GM12891 (cell line): ENCODE measurements at regions not wholly inside any gene's neighbourhood (a gene's known extent, or its start where the extent isn't known, plus 50 kb on each side); places are given as distances from the start of the nearest gene placed in this dataset.

Experiments used
- DNase-seq: peaks from one replicate; pipeline ENCODE4 v3.0.0; 2011; ENCODE audit warnings: low spot score; ENCODE audit not compliant: insufficient read length
- FAIRE-seq: peaks from 2 replicates; lab custom pipeline; 2011; peaks lifted over from hg19 to GRCh38; lab: Jason Lieb, UNC
- PAX5 ChIP-seq: IDR thresholded peaks from 2 replicates; pipeline ENCODE4 v1.6.1; 2011; ENCODE audit warnings: low read length, moderate library complexity, mild to moderate bottlenecking; ENCODE audit not compliant: insufficient read depth, severe bottlenecking
- POLR2A ChIP-seq: IDR thresholded peaks from 2 replicates; pipeline ENCODE4 v1.6.1; 2011; ENCODE audit warnings: low read depth, low read length, control low read depth
- POLR2AphosphoS5 ChIP-seq: IDR thresholded peaks from 2 replicates; pipeline ENCODE4 v1.6.1; 2011; ENCODE audit warnings: low read depth, low read length, control low read depth
- POU2F2 ChIP-seq: IDR thresholded peaks from 2 replicates; pipeline ENCODE4 v1.6.1; 2011; ENCODE audit warnings: low read depth, mild to moderate bottlenecking, control low read depth, low read length, moderate library complexity
- SPI1 ChIP-seq: IDR thresholded peaks from 2 replicates; pipeline ENCODE4 v1.6.1; 2011; ENCODE audit warnings: low read depth, low read length, control low read depth
- TAF1 ChIP-seq: IDR thresholded peaks from 2 replicates; pipeline ENCODE4 v1.6.1; 2011; ENCODE audit warnings: low read depth, low read length, control low read depth

DNA sequence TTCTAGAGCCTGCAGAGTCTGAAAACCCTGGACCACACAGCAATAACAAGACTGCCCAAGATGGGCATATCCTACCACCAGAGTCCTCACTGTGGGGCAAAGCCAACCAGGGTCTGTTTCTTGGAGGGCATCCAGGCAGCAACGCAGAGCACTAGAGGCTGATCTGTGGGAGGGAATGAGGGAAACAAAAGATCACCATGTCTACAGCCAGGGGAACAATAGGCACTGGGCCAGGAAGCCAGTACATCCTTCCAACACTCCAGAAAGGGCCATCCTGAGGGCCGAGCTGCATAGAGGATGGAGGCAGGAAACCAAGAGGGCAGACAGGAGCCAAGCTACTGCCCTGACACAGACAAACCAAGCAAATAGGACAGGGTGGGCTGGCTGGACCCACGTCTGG, 416.1 kb upstream of the IRX4 start:
- no peak for TF ChIP-seq SPI1
- no peak for TF ChIP-seq PAX5
- no peak for TF ChIP-seq POU2F2
- no peak for TF ChIP-seq POLR2AphosphoS5
- TF ChIP-seq POLR2A = no peak
- no peak for TF ChIP-seq TAF1
- DNase-seq (no peak), FAIRE-seq (no peak)

DNA sequence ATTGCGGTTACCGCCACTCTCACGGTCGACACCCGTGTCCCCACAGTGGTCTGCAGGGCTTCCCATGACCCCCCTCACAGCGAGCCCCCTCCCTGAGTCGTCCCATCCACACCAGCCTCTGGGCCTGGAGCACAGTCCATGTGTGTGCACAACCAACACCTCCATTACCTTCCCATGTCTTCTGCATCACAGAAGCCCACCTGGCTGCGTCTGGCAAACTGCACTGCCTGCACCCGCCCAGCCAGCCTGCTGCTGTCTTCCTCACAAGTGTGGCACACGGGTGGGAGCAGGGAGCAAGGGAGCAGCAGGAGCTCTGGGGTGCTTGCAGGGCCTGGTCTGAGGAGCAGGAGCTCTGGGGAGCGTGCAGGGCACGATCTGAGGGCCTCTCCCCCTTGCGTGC, 415.3 kb upstream of the IRX4 start:
- TF ChIP-seq POLR2A (no peak), TAF1 (no peak), SPI1 (no peak), POU2F2 (no peak), POLR2AphosphoS5 (no peak), PAX5 (no peak)
- DNase-seq (no peak), FAIRE-seq (no peak)

DNA sequence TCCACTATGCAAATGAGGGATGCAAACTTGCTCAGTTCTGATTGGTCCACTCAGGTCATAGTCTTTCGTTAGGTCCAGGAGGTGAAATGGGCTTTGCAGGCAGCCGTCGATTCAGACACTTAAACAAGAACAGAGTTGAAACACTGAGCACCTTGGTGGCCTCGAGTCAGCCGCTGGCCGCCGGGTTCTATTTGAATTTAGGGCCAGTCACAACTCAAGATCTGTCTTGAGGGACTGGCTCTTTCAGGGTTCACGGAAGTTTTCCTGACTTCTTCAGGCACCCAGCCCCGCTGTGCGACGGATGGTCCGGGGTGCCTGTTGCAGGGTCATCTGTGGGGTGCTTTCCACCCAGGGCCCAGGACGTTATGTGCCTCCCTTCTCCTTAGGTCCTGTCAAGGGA, 412.8 kb upstream of the IRX4 start:
- DNase-seq (no peak), FAIRE-seq (no peak)
- no peak for TF ChIP-seq SPI1
- TF ChIP-seq POU2F2 = no peak
- TF ChIP-seq POLR2AphosphoS5 = no peak
- no peak for TF ChIP-seq TAF1
- no peak for TF ChIP-seq POLR2A
- no peak for TF ChIP-seq PAX5

DNA sequence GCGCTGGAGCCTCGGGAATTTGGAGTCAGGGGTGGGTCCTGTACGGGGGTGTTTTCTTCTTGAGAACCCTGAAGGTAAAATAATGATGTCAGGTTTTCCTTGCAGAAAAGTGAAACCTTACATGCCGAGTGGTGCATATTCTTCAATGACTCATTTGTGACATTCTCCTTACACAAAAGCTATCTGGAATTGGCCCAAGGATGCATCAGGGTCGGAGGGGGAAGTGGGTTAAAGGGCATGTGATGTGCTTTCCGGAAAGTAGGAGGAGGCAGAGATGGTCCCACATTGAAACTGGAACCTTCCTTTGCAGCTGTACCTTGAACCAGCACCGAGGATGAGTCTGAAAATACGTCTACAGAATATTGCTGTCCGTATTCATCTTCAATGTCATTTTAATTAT, 411.2 kb upstream of the IRX4 start:
- FAIRE-seq = no peak
- DNase-seq = no peak
- no peak for TF ChIP-seq PAX5
- TF ChIP-seq POLR2A = no peak

DNA sequence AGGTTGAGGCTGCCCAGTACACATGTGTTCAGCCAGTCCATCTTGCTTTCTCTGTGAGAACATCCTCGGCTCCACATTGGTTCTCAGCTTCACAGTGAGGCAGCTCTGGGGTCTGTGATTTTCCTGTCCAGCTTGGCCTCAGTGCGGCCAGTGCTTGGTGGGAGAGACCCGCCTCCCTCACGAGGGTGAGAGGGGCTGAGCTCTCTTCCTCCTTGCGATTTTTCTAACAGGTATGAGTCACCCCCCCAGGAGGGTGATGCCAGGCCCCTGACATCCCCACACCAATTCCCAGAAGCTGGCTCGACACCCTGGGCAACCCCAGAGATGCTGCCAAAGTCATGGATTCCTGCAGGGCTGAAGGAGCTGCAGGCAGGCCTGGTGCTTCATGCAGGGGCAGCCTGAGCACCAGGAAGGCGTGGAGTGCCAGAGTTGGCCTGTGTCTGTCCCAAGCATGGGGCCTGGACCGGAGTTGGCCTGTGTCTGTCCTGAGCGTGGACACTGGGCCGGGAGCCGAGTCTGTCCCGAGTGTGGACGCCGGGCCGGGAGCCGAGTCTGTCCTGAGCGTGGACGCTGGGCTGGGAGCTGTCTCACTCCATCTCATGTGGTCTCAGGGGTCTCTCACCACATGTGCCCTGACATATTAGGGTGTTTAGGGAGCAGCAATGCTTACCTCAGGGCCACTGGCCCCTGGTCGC, 408.6 kb upstream of the IRX4 start:
- no peak for DNase-seq
- TF ChIP-seq SPI1 (no peak), TAF1 (no peak), POLR2AphosphoS5 (no peak), POLR2A (no peak), POU2F2 (no peak), PAX5 (no peak)
- FAIRE-seq = no peak

DNA sequence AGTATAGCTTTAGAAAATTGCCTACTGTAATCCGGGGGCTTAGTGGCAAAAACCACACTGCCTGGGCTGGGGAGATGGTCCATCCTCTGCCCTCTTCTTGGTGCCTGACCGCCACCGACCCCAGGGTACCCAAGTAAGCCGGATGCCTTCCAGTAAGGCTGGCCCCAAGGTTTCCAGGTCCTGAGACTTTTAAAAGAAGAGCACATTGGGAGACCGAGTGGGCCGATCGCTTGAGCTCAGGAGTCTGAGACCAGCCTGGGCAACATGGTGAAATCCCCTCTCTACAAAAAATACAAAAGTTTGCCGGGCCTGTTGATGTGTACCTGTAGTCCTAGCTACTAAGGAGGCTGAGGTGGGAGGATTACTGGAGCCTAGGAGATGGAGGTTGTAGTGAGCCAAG, 406.7 kb upstream of the IRX4 start:
- no peak for TF ChIP-seq POLR2AphosphoS5
- TF ChIP-seq POLR2A = no peak
- TF ChIP-seq POU2F2 = no peak
- TF ChIP-seq TAF1 = no peak
- TF ChIP-seq PAX5 = no peak
- no peak for TF ChIP-seq SPI1
- no peak for FAIRE-seq
- no peak for DNase-seq

DNA sequence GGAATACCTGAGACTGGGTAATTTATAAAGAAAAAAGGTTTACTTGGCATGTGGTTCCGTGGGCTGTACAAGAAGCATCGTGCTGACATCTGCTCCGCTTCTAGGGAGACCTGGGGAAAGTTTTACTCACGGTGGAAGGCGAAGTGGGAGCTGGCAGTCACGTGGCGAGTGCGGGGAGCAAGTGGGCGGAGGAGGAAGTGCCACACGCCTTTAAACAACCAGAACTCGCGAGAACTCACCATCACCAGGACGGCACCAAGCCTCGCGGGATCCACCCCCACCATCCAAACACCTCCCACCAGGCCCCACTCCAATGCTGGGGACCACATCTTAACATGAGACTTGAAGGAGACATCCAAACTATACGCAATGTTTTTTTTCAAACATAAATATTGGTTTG, 406.2 kb upstream of the IRX4 start:
- no peak for TF ChIP-seq PAX5
- TF ChIP-seq POLR2A = no peak
- no peak for TF ChIP-seq POU2F2
- no peak for DNase-seq
- FAIRE-seq = no peak

DNA sequence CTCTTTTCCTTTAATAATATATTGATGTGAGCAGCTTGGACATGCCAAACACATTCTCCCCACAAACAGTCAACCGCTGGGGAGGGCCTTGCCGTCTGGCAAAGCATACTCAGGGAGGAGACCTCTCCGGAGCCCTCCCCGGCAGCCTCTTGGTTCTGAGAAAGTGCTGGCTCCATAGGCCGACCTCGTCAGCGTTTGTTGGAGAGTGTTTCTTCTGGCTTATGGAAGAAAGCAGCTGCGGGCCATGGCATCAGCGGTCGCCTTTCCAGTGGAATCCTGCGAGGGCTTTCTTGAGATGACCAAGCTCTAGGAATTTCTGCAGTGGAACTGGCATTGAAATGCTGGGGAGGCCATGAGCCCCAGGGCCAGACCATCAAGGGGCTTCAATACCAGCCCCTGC, 405.7 kb upstream of the IRX4 start:
- FAIRE-seq (no peak), DNase-seq (no peak)
- TF ChIP-seq POLR2AphosphoS5 (no peak), POU2F2 (no peak), SPI1 (no peak), TAF1 (no peak), POLR2A (no peak), PAX5 (no peak)

DNA sequence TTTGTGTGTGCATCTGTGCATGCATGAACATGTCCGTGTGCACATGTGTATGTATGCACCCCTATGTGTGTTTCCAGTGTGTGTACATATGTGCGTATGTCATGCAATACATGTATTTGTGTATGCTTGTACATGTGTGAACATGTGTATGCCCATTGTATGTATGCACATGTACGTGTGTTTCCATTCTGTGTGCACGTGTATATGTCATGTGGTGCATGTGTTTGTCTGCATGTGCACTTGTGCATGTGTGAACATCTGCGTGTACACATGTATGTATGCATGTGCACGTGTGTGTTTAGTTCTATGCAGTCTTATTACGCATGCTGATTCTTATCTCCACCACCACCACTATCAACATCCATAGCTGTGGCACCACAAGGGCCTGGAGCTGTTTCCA, 403.5 kb upstream of the IRX4 start:
- DNase-seq = no peak
- no peak for FAIRE-seq
- no peak for TF ChIP-seq PAX5
- no peak for TF ChIP-seq TAF1
- TF ChIP-seq POU2F2 = no peak
- TF ChIP-seq POLR2AphosphoS5 = no peak
- TF ChIP-seq SPI1 = no peak
- TF ChIP-seq POLR2A = no peak

DNA sequence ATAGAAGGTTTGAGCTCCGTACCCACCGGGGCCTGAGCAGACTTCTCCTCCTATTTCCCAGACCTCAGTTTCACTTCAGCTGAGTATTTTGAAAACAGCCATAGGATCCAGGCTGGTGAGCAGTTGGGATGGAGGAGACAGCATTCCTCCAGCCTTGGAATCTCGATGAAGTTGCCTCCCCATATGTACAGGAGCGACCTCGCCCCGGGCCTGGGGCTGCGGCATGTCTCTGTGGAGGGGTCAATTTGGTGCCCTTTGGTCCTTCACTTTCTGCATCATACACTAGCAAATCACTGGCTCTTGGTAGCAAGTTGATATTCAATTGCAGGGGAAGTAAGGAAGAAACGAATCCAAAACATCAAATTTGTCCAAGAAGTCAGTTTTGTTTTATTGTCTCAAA, 402.0 kb upstream of the IRX4 start:
- no peak for DNase-seq
- TF ChIP-seq SPI1 = no peak
- no peak for TF ChIP-seq POLR2A
- no peak for TF ChIP-seq TAF1
- no peak for TF ChIP-seq POLR2AphosphoS5
- no peak for TF ChIP-seq PAX5
- FAIRE-seq = no peak
